B cell (primary cell): ENCODE measurements at regions not wholly inside any gene's neighbourhood (a gene's known extent, or its start where the extent isn't known, plus 50 kb on each side); places are given as distances from the start of the nearest gene placed in this dataset.

ENCODE experiments used
- ATAC-seq: fragments of 200-7000 bp; cut with Tn5 transposase; one replicate; pipeline ENCODE4 v1.10.0; 2021; ENCODE audit warnings: low read depth, mild to moderate bottlenecking, moderate number of reproducible peaks, moderate library complexity
- CTCF ChIA-PET: fragments of 350-600 bp; sonication (Branson Sonifier 250); formaldehyde crosslinking; loops from one replicate; lab custom pipeline; 2021; ENCODE audit warnings: antibody characterized with exemption, inconsistent platforms; lab: Charles Lee
- POLR2A ChIA-PET: fragments of 350-600 bp; sonication (Branson Sonifier 250); formaldehyde crosslinking; loops from one replicate; lab custom pipeline; 2021; ENCODE audit warnings: antibody characterized with exemption; lab: Charles Lee
- DNase-seq: peaks from one replicate; pipeline ENCODE4 v3.0.0; 2013
- H2AFZ ChIP-seq: 2 replicates; pipeline ENCODE4 v1.6.1; 2012; ENCODE audit warnings: mild to moderate bottlenecking, low read depth, low read length; ENCODE audit not compliant: insufficient read depth, poor library complexity, severe bottlenecking
- H3K27ac ChIP-seq, 2 donors: 1 replicate in 1 of 2; 2 replicates in 1 of 2; pipeline ENCODE4 v1.5.1; 2012 to 2013; ENCODE audit warnings: low read length in 2 of 2, mild to moderate bottlenecking in 2 of 2, moderate library complexity in 1 of 2
- H3K27me3 ChIP-seq, 4 experiments: fragments of 200-600 bp in 1 of 4; sonication (generic) in 1 of 4; replicated peaks in 1 of 4; 1 replicate in 2 of 4; 2 replicates in 2 of 4; pipeline versions ENCODE4 v1.6.1 to v1.7.0; 2013 to 2016; ENCODE audit warnings: low read length in 3 of 4, mild to moderate bottlenecking in 2 of 4, mixed read lengths in 1 of 4, moderate library complexity in 1 of 4; ENCODE audit not compliant: insufficient read depth in 4 of 4, control insufficient read depth in 3 of 4; ENCODE audit errors: control extremely low read depth in 1 of 4
- H3K36me3 ChIP-seq, 2 experiments: replicated peaks in 1 of 2; 1 replicate in 1 of 2; 2 replicates in 1 of 2; pipeline versions ENCODE4 v1.6.1 to v1.7.1; 2013; ENCODE audit warnings: low read length in 1 of 2; ENCODE audit not compliant: insufficient read depth in 2 of 2, control insufficient read depth in 1 of 2; ENCODE audit errors: control extremely low read depth in 1 of 2, extremely low read depth in 1 of 2
- H3K4me1 ChIP-seq, 2 donors: fragments of 200-600 bp in 1 of 2; sonication (generic) in 1 of 2; 1 replicate in 1 of 2; 2 replicates in 1 of 2; pipeline versions ENCODE4 v1.5.1 to v1.6.1; 2013 to 2017; ENCODE audit warnings: low read length in 2 of 2; ENCODE audit not compliant: control insufficient read depth in 2 of 2, insufficient read depth in 2 of 2
- H3K4me2 ChIP-seq: replicated peaks from 2 replicates; pipeline ENCODE3; 2012; ENCODE audit warnings: mild to moderate bottlenecking, low read depth, low read length; ENCODE audit not compliant: poor library complexity, severe bottlenecking
- H3K4me3 ChIP-seq, 5 experiments: fragments of 200-600 bp in 1 of 5; sonication (generic) in 1 of 5; 1 replicate in 3 of 5; 2 replicates in 2 of 5; pipeline versions ENCODE4 v1.5.1 to v1.7.0; 2011 to 2016; ENCODE audit warnings: low read length in 4 of 5, mild to moderate bottlenecking in 4 of 5, low read depth in 2 of 5, control low read depth in 1 of 5, moderate library complexity in 1 of 5; ENCODE audit not compliant: insufficient read depth in 1 of 5; ENCODE audit errors: control extremely low read depth in 1 of 5, extremely low read depth in 1 of 5
- H3K79me2 ChIP-seq: fragments of 200-600 bp; sonication (generic); one replicate; pipeline ENCODE4 v1.6.0; 2016; ENCODE audit warnings: low read length; ENCODE audit not compliant: control insufficient read depth, insufficient read depth
- H3K9ac ChIP-seq: fragments of 200-600 bp; sonication (generic); 2 replicates; pipeline ENCODE4 v1.6.1; 2017; ENCODE audit warnings: mild to moderate bottlenecking, low read length, moderate library complexity
- H3K9me3 ChIP-seq, 3 donors: one replicate each; pipeline versions ENCODE4 v1.6.1 to v1.7.1; 2013; ENCODE audit warnings: low read length in 2 of 3; ENCODE audit not compliant: control insufficient read depth in 2 of 3, insufficient read depth in 1 of 3; ENCODE audit errors: control extremely low read depth in 1 of 3
- H4K20me1 ChIP-seq: 2 replicates; pipeline ENCODE4 v1.6.0; 2012; ENCODE audit warnings: mild to moderate bottlenecking, low read length; ENCODE audit not compliant: insufficient read depth, control insufficient read depth, poor library complexity, severe bottlenecking
- H3K27ac Mint-ChIP-seq: one replicate; pipeline ENCODE4 v1.8.0; 2021; ENCODE audit warnings: mixed read lengths
- H3K27me3 Mint-ChIP-seq: one replicate; pipeline ENCODE4 v1.8.0; 2021; ENCODE audit warnings: mixed read lengths
- H3K4me1 Mint-ChIP-seq: one replicate; pipeline ENCODE4 v1.8.0; 2021; ENCODE audit warnings: mixed read lengths
- H3K4me3 Mint-ChIP-seq: one replicate; pipeline ENCODE4 v1.8.0; 2021; ENCODE audit warnings: mixed read lengths
- H3K9me3 Mint-ChIP-seq: one replicate; pipeline ENCODE4 v1.8.0; 2022; ENCODE audit warnings: mixed read lengths; ENCODE audit not compliant: insufficient read depth
- EZH2 ChIP-seq: IDR thresholded peaks from 2 replicates; pipeline ENCODE4 v1.6.1; 2012; ENCODE audit warnings: borderline replicate concordance, low read depth, mild to moderate bottlenecking, moderate library complexity, low read length; ENCODE audit not compliant: insufficient read depth, poor library complexity, severe bottlenecking
- WGBS: methylation state at CpG from one replicate; pipeline ENCODE4 v1.1.5; 2013; ENCODE audit warnings: missing lambda C conversion rate; ENCODE audit not compliant: insufficient coverage; 5-methylcytosine and 5-hydroxymethylcytosine counted together
- intact Hi-C: fragments of 100-400 bp; cut with micrococcal nuclease; formaldehyde crosslinking; loops from one replicate; pipeline ENCODE4 v1.10.0; 2022
- TF ChIP-seq, protein P1 (sequence below): fragments of 200-600 bp; IDR thresholded peaks from one replicate; pipeline ENCODE4 v1.8.0; 2022; ENCODE audit warnings: antibody characterized with exemption, mild to moderate bottlenecking

- ATAC-seq (no peak), DNase-seq (no peak)
- Mint-ChIP-seq H3K27me3 (no peaks in the 10 kb centered on the region), H3K9me3 (peaks cover 5% of the 10 kb centered on the region), H3K4me1 (no peaks in the 10 kb centered on the region), H3K27ac (no peak overlapping the region), H3K4me3 (no peak overlapping the region)
- intact Hi-C loops, result no loop called here
- Histone ChIP-seq H3K36me3 (no peaks in the 10 kb centered on the region), H2AFZ (no peak overlapping the region), H3K4me2 (no peak overlapping the region), H3K27me3 (no peaks in the 10 kb centered on the region), H3K4me3 (no peak overlapping the region), H3K27ac (no peak overlapping the region), H4K20me1 (no peaks in the 10 kb centered on the region), H3K9ac (no peak overlapping the region), H3K4me1 (no peaks in the 10 kb centered on the region), H3K9me3 (peaks cover 0 to 5% (median 3%) of the 10 kb centered on the region in 3 donors), H3K79me2 (no peaks in the 10 kb centered on the region)
- CTCF ChIA-PET, result no interaction called here
- TF ChIP-seq, protein P1, sequence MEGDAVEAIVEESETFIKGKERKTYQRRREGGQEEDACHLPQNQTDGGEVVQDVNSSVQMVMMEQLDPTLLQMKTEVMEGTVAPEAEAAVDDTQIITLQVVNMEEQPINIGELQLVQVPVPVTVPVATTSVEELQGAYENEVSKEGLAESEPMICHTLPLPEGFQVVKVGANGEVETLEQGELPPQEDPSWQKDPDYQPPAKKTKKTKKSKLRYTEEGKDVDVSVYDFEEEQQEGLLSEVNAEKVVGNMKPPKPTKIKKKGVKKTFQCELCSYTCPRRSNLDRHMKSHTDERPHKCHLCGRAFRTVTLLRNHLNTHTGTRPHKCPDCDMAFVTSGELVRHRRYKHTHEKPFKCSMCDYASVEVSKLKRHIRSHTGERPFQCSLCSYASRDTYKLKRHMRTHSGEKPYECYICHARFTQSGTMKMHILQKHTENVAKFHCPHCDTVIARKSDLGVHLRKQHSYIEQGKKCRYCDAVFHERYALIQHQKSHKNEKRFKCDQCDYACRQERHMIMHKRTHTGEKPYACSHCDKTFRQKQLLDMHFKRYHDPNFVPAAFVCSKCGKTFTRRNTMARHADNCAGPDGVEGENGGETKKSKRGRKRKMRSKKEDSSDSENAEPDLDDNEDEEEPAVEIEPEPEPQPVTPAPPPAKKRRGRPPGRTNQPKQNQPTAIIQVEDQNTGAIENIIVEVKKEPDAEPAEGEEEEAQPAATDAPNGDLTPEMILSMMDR, result no peak
- TF ChIP-seq EZH2, result no peak
- POLR2A ChIA-PET, result no interaction called here
- 88% methylated on average over 1 of the region's 2 CpGs for WGBS
Observed at GRCh38 chr4:27145597-27145996, 285.0 kb downstream of the STIM2 start.

DNA sequence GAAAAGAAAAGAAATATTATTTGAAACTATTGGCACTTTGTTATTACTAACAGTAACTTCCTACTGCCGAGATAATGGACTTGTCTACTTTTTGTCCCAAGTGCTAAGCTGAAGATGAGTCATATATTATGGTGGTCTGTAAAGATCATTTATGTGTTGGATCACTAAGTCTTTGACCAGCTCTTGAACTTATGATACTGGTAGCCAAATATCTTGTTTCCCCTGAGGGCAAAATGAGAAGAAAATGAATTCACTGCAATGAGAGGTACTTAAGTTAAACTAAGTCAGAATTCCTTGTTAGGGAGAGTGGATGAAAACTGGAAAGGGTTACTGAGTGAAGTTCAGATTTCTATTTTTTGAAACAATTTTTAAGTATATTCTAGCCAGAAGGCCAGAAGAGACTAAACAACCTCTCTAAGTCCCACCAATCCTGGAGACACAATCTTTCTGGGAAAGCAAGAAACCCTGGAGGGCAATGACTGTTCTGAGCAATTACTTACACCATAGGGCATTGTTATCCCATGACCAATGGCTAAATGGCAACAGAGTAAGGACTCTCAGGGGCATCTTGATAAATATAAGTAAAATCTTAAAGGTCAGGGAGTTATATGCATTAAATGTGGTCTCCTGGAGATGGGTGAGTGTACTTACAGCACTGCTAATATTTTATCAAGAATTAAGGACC is 287.7 kb downstream of the STIM2 start:
- Histone ChIP-seq H4K20me1 (no peaks in the 10 kb centered on the region), H3K4me1 (no peaks in the 10 kb centered on the region), H3K4me3 (no peak overlapping the region), H3K9ac (no peak overlapping the region), H3K27ac (no peak overlapping the region), H3K36me3 (no peaks in the 10 kb centered on the region), H3K4me2 (no peak overlapping the region), H3K27me3 (no peaks in the 10 kb centered on the region), H3K79me2 (no peaks in the 10 kb centered on the region), H2AFZ (no peak overlapping the region), H3K9me3 (peaks cover 0 to 5% (median 3%) of the 10 kb centered on the region in 3 donors)
- DNase-seq, result no peak
- no peak for TF ChIP-seq EZH2
- TF ChIP-seq, protein P1, result no peak
- Mint-ChIP-seq H3K9me3 (peaks cover 5% of the 10 kb centered on the region), H3K27ac (no peak overlapping the region), H3K4me1 (no peaks in the 10 kb centered on the region), H3K4me3 (no peak overlapping the region), H3K27me3 (no peaks in the 10 kb centered on the region)
- ATAC-seq, result no peak
- intact Hi-C loops, result no loop called here
- WGBS, result no CpG with 5 or more reads among the region's 1 CpG
- CTCF ChIA-PET, result no interaction called here
- POLR2A ChIA-PET, result no interaction called here
